HG02759 (cell line): ENCODE measurements at regions not wholly inside any gene's neighbourhood (a gene's known extent, or its start where the extent isn't known, plus 50 kb on each side); places are given as distances from the start of the nearest gene placed in this dataset.
"Not testable (repeated sequence)": the region's sequence is repeated elsewhere in the genome, so short reads cannot be mapped to it uniquely, and the experiment has no call there.

Experiments used
- ATAC-seq: cut with Tn5 transposase; IDR thresholded peaks from one replicate; pipeline ENCODE4 v1.9.1; 2021; ENCODE audit warnings: mild to moderate bottlenecking, moderate library complexity; ENCODE audit not compliant: unreplicated experiment

GRCh38 chr1:234851450-234852438 is 241.8 kb upstream of the IRF2BP2 start:
- peak; percentile 65 for ATAC-seq

DNA sequence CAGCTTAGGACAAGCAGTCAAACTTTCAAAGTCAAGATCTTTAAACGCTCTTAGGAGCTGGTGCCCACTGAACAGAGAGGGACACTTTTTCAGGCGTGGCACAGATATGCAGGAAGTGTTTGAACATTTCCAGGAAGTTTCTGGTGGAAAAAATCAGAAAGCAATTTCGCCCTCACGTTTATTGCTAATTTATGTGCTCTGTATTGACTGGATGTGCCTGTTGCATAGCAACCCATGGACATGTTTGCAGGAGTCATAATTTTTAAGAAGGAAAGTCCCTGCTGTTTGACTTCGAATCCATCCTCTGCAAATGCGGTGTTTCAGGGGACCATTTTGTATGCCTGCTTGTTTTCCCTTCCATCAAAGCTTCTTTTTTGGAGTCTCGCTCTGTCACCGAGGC is 239.9 kb upstream of the IRF2BP2 start:
- ATAC-seq = no peak

GRCh38 chr1:234848972-234849649 is 239.1 kb upstream of the IRF2BP2 start:
- no peak for ATAC-seq

DNA sequence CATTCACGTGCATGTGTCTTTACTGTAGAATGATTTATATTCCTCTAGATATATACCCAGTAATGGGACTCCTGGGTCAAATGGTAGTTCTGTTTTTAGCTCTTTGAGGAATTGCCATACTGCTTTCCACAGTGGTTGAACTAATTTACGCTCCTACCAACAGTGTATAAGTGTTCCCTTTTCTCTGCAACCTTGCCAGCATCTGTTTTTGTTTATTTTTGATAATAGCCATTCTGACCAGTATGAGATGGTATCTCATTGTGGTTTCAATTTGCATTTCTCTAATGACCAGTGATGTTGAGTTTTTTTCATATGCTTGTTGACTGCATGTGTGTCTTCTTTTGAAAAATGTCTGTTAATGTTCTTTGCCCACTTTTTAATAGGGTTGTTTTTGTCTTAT is 236.8 kb upstream of the IRF2BP2 start:
- ATAC-seq = not testable (repeated sequence)

DNA sequence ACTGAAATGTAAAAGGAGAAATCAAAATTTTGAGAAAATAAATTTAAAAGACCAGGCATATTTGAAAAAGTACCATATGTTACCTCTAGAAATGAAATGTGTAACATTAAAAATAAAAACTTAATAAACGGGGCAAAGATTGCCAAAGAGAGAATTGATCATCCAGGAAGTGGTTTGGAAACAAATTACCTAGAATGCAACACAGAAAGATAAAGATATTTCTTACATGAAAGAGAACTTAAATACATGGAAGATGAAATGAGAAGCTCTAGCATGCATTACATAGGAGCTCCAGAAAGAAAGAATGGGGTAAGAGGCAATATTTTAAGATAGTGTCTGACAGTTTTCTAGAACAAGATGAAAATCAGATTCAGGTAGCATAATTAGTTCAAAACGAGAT is 235.9 kb upstream of the IRF2BP2 start:
- ATAC-seq = no peak

- ATAC-seq = no peak
Observed at GRCh38 chr1:234845097-234845660, 235.2 kb upstream of the IRF2BP2 start.

DNA sequence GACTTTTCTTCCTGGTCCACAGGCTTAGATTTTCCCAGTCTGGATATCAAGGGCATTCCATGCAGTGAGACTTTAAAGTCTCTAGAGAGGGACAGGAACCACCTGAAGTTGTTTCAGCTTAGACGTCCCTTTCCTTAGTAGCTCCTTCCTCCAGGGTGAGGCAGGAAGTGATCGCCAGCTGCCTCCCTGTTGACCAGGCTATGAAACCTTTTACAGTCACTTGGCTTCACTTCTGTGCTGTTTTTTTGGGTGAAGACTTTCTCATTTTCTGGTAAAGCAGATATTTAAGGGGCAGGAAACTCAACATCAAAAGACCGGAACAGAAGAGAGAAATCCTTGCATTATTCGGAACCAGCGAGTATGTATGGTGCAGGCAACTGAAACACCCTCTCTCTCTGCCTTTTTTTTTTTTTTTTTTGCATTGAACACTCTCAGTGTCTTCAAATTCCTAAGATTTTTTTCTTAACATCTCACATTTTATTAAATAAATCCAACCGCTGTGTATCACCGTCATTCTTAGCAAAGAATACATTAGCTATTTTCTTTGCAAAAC is 234.6 kb upstream of the IRF2BP2 start:
- ATAC-seq = no peak

- ATAC-seq = no peak
Observed at GRCh38 chr1:234843946-234844345, 234.0 kb upstream of the IRF2BP2 start.

DNA sequence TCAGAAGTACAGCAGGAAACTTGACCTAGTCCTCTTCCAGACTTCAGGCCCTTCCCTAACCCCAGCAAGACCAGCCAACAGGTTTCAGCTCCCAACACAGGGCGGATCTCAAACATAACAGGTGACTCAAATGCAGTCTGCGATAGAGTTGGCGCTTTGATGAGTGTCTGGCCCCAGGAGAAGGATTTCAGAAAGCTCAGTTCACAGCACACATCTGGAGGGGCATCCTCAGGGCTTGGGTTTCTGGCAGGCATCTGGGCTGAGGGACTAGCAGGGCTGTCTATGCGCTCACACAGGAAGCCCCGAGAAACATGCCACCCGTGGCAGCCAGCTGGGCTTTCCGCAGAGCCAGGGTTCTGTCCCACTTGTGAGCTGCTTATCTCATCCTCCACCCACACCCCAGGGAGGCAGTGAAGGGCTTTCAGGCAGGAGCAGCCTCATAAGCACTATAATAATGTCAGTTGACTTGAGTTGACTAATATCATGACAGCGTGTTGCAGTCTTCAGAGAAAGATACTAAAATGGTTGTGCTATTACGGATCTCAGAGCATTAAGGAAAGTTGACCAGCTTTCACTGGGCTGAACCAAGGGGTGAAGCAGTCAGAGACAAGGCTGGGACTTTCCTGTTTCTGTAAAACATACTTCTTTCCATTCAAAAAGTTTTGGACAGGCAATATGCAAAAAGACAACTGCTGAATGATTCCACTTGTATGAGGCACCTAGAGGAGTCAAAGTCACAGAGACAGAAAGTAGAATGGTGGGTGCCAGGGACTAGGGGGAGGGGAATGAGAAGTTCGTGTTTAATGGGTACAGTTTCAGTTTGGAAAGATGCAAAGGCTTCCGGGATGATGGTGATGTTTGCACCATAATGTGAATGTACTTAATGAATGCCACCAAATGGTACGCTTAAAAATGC is 233.0 kb upstream of the IRF2BP2 start:
- peak; percentile 85 for ATAC-seq

DNA sequence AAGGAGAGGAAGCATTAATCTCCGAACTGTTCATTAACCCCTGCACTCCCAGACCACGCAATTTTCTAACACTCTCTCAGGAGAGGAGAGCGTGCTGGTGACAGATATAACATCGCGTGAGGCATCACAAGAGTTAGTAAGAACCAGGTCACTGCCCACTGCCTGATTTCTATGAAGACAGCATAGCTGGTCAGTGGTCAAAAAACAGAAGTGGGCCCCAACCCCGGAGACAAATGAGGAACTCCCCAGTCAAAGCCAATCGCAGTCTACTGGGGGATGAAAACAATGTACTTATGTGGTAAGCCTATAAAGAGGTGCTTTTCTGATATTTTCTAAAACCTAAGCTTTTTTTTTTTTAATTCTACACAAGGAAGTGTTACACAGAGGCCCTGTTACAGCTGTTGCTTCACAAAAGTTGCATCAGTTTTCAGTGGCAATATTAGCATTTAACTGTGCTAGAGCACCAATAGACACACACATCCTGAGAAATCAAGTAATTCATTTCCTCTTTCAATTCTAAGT is 231.8 kb upstream of the IRF2BP2 start:
- ATAC-seq = no peak

- no peak for ATAC-seq
Observed at GRCh38 chr1:234841281-234841680, 231.3 kb upstream of the IRF2BP2 start.

DNA sequence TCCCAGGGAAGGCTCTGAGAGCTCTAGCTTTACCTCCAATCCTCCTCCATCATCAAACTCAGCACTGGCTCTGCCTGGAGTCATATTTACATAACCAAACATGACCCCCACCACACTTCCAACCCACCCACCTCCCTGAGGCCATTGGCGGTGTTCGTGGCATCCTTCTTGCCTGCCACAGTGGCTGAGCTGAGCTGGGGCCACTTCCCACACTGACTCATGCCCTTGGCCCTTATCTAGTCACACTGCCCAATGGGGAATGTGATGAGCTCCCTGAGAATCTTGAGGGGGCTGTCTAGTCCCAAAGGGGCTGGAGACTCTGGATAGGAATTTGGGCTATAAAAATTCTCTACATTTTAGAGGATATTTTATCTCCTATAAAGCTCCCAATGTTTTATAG is 230.9 kb upstream of the IRF2BP2 start:
- no peak for ATAC-seq

- no peak for ATAC-seq
Observed at GRCh38 chr1:234840253-234840652, 230.3 kb upstream of the IRF2BP2 start.

DNA sequence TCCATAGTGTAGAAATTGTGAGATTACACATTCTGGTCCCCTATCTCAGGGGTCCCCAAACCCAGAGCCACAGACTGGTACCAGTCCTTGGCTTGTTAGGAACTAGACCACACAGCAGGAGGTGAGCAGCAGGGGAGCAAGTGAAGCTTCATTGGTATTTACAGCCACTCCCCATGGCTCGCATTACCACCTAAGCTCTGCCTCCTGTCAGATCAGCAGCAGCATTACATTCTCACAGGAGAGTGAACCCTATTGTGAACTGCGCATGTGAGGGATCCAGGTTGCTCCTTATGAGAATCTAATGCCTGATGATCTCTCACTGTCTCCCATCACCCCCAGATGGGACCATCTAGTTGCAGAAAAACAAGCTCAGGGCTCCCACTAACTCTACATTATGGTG is 229.7 kb upstream of the IRF2BP2 start:
- no peak for ATAC-seq

DNA sequence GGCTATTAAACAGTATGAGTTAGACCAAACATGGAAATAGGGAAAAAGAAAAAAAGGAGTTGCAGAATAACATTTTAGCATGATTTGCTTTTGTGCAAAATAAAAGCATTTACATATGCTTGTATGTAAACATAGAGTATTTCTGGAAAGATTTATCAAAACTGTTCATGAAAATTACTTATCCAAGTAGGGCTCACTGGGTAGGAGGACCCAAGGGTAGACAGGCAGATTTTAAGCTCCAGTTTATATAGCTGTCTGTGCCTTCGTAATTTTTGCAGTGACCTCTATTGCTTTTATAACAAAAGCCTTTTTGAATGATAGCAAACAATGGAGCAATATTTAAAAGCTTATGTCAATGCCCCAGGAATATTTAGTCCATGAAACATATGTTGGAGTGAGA is 228.8 kb upstream of the IRF2BP2 start:
- no peak for ATAC-seq

DNA sequence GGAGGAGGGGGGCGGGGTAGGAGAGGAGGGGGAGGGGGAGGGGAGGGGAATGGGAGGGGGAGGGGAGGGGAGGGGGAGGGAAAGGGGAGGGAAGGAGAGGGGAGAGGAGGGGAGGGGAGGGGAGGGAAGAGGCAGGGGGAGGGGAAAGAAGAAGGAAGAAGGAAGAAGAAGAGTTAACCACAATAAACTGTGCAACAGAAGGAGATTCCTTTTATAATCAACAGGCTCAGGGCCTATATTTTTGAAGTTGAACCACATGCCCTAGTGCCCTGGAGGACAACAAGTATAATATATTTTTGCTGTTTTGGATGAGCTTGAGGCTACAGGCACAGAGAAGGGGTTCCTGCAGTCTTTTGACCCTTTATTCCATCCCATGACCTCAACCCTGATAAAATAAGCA is 228.2 kb upstream of the IRF2BP2 start:
- ATAC-seq = no peak

DNA sequence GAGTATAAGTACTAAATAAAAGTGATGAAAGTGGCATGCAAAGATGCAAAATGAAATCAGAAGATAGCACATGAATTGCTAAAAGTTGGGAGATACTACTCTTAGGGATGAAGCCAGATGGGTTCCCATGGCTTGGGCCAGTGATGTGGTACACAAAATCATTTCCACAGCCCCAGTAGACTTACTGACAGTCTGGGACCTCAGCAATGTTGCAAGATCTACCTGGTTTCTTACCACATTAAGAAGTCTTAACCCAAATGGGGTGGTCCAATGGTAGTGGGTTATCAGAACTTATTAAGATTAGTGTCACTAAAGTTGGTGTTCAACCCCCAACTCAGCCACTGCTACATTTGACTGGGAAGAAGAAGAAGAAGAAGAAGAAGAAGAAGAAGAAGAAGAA is 227.7 kb upstream of the IRF2BP2 start:
- ATAC-seq = no peak

DNA sequence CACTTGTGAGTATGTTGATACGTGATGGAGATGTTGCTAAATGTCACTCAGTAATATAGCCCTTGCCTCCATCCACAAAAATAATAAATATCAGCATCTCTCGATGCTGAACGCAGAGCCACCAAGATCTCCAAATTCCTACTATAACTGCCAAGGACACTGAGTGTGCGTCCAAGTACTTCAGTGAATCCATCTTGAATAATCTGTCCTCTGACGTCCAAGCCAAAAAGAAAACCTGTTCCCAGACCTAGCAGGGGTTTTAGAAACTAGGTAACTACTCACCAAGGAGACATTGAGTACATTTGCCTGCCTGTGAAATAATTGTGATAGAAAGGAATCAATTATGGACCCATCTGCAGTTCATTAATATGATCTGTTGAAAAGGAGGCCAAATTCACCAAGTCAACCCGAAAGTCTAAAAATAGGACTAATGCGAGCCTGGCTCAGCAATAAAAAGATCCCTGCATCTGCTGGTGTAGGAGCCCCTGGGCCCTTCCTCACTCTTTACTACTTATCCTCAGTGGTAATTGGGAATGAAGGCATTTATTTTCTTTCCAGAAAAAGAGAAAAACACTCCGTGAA is 226.9 kb upstream of the IRF2BP2 start:
- ATAC-seq = no peak

DNA sequence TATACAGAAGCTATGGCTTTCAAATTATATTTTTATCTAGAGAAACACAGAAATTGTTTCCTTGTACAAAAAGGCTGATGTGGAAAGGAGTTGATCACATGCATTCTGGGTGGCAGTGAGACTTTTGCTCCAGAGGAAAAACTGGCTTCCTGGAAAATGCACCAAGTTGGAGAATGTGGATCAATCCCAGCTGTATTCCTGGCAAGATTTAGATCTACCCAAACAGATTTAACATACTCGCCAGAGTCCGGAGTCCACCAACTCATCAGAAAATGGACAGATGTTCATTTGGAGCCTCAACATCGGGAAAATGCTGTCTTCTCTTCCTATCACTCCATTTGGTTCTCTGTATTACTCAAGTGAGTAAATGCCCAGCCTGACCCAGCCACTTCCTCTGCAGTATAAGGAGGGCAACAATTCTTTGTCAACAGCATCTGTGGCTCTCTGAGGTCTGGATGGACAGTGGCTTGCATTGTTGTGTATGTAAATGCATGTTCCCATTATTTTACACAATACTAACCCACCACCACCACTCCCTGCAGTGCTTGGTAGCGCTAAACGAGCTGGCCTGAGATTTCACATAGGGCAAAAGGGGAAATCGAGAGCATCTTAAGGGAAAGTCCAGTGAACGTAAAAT is 226.2 kb upstream of the IRF2BP2 start:
- no peak for ATAC-seq
